ENCODE measurements at regions not wholly inside any gene's neighbourhood (a gene's known extent, or its start where the extent isn't known, plus 50 kb on each side); places are given as distances from the start of the nearest gene placed in this dataset.

GRCh38 chr5:158461240-158461854, 602.4 kb upstream of the CLINT1 start (continued):
- TF ChIP-seq ETV6 (CRISPR knock-in tag; conservative IDR thresholded peaks at IDR 0.05) (peak; percentile 43; the same call in 1 of the 2 replicates), MBNL3 (CRISPR knock-in tag; conservative IDR thresholded peaks at IDR 0.05) (no peak), GZF1 (CRISPR knock-in tag; IDR thresholded peaks at IDR 0.05) (no peak), PCBP1 (IDR thresholded peaks at IDR 0.05; ENCODE audit: borderline replicate concordance, low read depth, low read length) (no peak), JDP2 (CRISPR knock-in tag; IDR thresholded peaks at IDR 0.05; ENCODE audit: borderline replicate concordance) (no peak; the same call in 1 of the 2 replicates), ZBTB46 (CRISPR knock-in tag; IDR thresholded peaks at IDR 0.05; ENCODE audit: borderline replicate concordance) (no peak), MAFF (IDR thresholded peaks at IDR 0.05; ENCODE audit: low read depth, low read length) (no peak), MYPOP (CRISPR knock-in tag; IDR thresholded peaks at IDR 0.05) (peak; percentile 66; the same call in 1 of the 2 replicates), TBL1XR1 (IDR thresholded peaks at IDR 0.05; ENCODE audit: borderline replicate concordance, low read length, partially characterized antibody) (peak; percentile 71), TRIM24 (CRISPR knock-in tag; IDR thresholded peaks at IDR 0.05) (peak; percentile 99), ZFP37 (CRISPR knock-in tag; IDR thresholded peaks at IDR 0.05; ENCODE audit: borderline replicate concordance) (no peak), ZNF530 (CRISPR knock-in tag; IDR thresholded peaks at IDR 0.05; ENCODE audit: low read depth) (no peak), RAD51 (IDR thresholded peaks at IDR 0.05; ENCODE audit: borderline replicate concordance) (no peak), ZNF775 (CRISPR knock-in tag; IDR thresholded peaks at IDR 0.05; ENCODE audit: borderline replicate concordance) (peak; percentile 56; the same call in 1 of the 2 replicates), ZMAT5 (CRISPR knock-in tag; IDR thresholded peaks at IDR 0.05; ENCODE audit: borderline replicate concordance, low read depth) (no peak), NR1H2 (CRISPR knock-in tag; IDR thresholded peaks at IDR 0.05; ENCODE audit: borderline replicate concordance, low read depth) (no peak), ZNF644 (CRISPR knock-in tag; IDR thresholded peaks at IDR 0.05; ENCODE audit: low read depth) (peak; percentile 97), AKAP8 (CRISPR knock-in tag; IDR thresholded peaks at IDR 0.05) (peak; percentile 75; the same call in 1 of the 2 replicates), CBX2 (IDR thresholded peaks at IDR 0.05; ENCODE audit: low read depth, low read length) (no peak), CBX2 (CRISPR knock-in tag; IDR thresholded peaks at IDR 0.05; ENCODE audit: low read depth) (no peak), ZBTB4 (CRISPR knock-in tag; IDR thresholded peaks at IDR 0.05; ENCODE audit: borderline replicate concordance) (no peak), FOXM1 (CRISPR knock-in tag; IDR thresholded peaks at IDR 0.05) (no peak), ZNF230 (CRISPR knock-in tag; IDR thresholded peaks at IDR 0.05) (no peak), STAT5B (CRISPR knock-in tag; IDR thresholded peaks at IDR 0.05) (0 out of 2 replicates have a peak, but pooled peaks have one; percentile 31), HDAC6 (IDR thresholded peaks at IDR 0.05; ENCODE audit: low read depth, low read length) (no peak), ZFYVE20 (CRISPR knock-in tag; IDR thresholded peaks at IDR 0.05; ENCODE audit: borderline replicate concordance, low read depth) (no peak)
